NB4 (cell line): ENCODE measurements at regions not wholly inside any gene's neighbourhood (a gene's known extent, or its start where the extent isn't known, plus 50 kb on each side); places are given as distances from the start of the nearest gene placed in this dataset.

Source experiments
- CTCF ChIP-seq: IDR thresholded peaks from one replicate; pipeline ENCODE4 v1.5.1; 2012; ENCODE audit warnings: low read depth, low read length
- MAX ChIP-seq: IDR thresholded peaks from 2 replicates; pipeline ENCODE4 v1.6.1; 2011; ENCODE audit warnings: low read depth, low read length
- MYC ChIP-seq: IDR thresholded peaks from 2 replicates; pipeline ENCODE4 v1.6.1; 2011; ENCODE audit warnings: low read depth, low read length

GRCh38 chr6:142659661-142660060, 285.3 kb downstream of the HIVEP2 start:
- TF ChIP-seq MAX = no peak
- no peak for TF ChIP-seq CTCF
- no peak for TF ChIP-seq MYC
